GM21529 (cell line): ENCODE measurements at regions not wholly inside any gene's neighbourhood (a gene's known extent, or its start where the extent isn't known, plus 50 kb on each side); places are given as distances from the start of the nearest gene placed in this dataset.

ENCODE experiments used
- ATAC-seq: cut with Tn5 transposase; IDR thresholded peaks from one replicate; pipeline ENCODE4 v1.9.1; 2021; ENCODE audit not compliant: unreplicated experiment

GRCh38 chrX:30951003-30951402 lies 61.9 kb upstream of the TAB3 start:
- ATAC-seq = no peak

GRCh38 chrX:30950391-30950790 lies 61.3 kb upstream of the TAB3 start:
- ATAC-seq = no peak

GRCh38 chrX:30949554-30949953 lies 60.5 kb upstream of the TAB3 start:
- ATAC-seq = no peak

GRCh38 chrX:30948626-30949025 lies 59.6 kb upstream of the TAB3 start:
- ATAC-seq = no peak

GRCh38 chrX:30948051-30948450 lies 59.0 kb upstream of the TAB3 start:
- no peak for ATAC-seq

- ATAC-seq = no peak
These were observed 54.9 kb upstream of the TAB3 start for GRCh38 chrX:30943984-30944383.

GRCh38 chrX:30941898-30942297 lies 52.8 kb upstream of the TAB3 start:
- ATAC-seq = no peak

- ATAC-seq = no peak
These were observed 50.9 kb upstream of the TAB3 start for GRCh38 chrX:30939928-30940327.
